SK-N-SH (cell line): ENCODE measurements at regions not wholly inside any gene's neighbourhood (a gene's known extent, or its start where the extent isn't known, plus 50 kb on each side); places are given as distances from the start of the nearest gene placed in this dataset.

Experiments used
- CTCF ChIA-PET: fragments of 300-600, 350-600 bp; formaldehyde crosslinking; extraction: SDS; loops from one replicate; lab custom pipeline; 2021; lab: Yijun Ruan, JAX
- POLR2A ChIA-PET: fragments of 350-600 bp; sonication (Branson Sonifier 250); formaldehyde crosslinking; extraction: SDS; loops from one replicate; lab custom pipeline; 2020; ENCODE audit warnings: antibody characterized with exemption, inconsistent platforms; lab: Yijun Ruan, JAX
- DNase-seq: peaks from one replicate; pipeline ENCODE4 v3.0.0; 2012
- H2AFZ ChIP-seq: fragments of 200-600 bp; sonication (generic); 2 replicates; pipeline ENCODE4 v1.8.1; 2016; ENCODE audit warnings: antibody characterized with exemption, mild to moderate bottlenecking, low read depth
- H3F3A ChIP-seq: fragments of 200-600 bp; sonication (generic); replicated peaks from 2 replicates; pipeline ENCODE3; 2016; ENCODE audit warnings: antibody characterized with exemption, mild to moderate bottlenecking; ENCODE audit not compliant: insufficient read depth
- H3K27ac ChIP-seq, 2 experiments: fragments of 200-500 bp in 1 of 2; fragments of 200-600 bp in 1 of 2; sonication (Bioruptor generic) in 1 of 2; sonication (generic), shearing (Covaris generic) in 1 of 2; 2 replicates each; pipeline versions ENCODE4 v1.5.1 to v1.6.1; 2014 to 2016; ENCODE audit warnings: low read depth in 2 of 2, inconsistent platforms in 1 of 2, low read length in 1 of 2, mild to moderate bottlenecking in 1 of 2, mixed read lengths in 1 of 2
- H3K27me3 ChIP-seq: fragments of 200-600 bp; sonication (generic), shearing (Covaris generic); 2 replicates; pipeline ENCODE4 v1.6.1; 2016; ENCODE audit warnings: mixed run types; ENCODE audit not compliant: insufficient read depth
- H3K36me3 ChIP-seq, 2 experiments: fragments of 200-500 bp in 1 of 2; fragments of 200-600 bp in 1 of 2; sonication (Bioruptor generic) in 1 of 2; sonication (generic) in 1 of 2; replicated peaks in 1 of 2; 2 replicates each; pipeline versions ENCODE3 to v1.5.1; 2014 to 2016; ENCODE audit warnings: low read length in 1 of 2, mild to moderate bottlenecking in 1 of 2; ENCODE audit not compliant: insufficient read depth in 2 of 2, control insufficient read depth in 1 of 2
- H3K4me1 ChIP-seq, 2 experiments: fragments of 200-500 bp in 1 of 2; fragments of 200-600 bp in 1 of 2; sonication (Bioruptor generic) in 1 of 2; sonication (generic), shearing (Covaris generic) in 1 of 2; 2 replicates each; pipeline versions ENCODE4 v1.5.1 to v1.6.1; 2014 to 2016; ENCODE audit warnings: low read depth in 1 of 2, low read length in 1 of 2, mixed run types in 1 of 2; ENCODE audit not compliant: insufficient read depth in 2 of 2, control insufficient read depth in 1 of 2
- H3K4me2 ChIP-seq: fragments of 200-600 bp; sonication (generic), shearing (Covaris generic); 2 replicates; pipeline ENCODE4 v1.6.1; 2017; ENCODE audit warnings: mixed run types
- H3K4me3 ChIP-seq, 2 experiments: fragments of 200-500 bp in 1 of 2; fragments of 200-600 bp in 1 of 2; sonication (Bioruptor generic) in 1 of 2; sonication (generic), shearing (Covaris generic) in 1 of 2; 2 replicates each; pipeline versions ENCODE4 v1.5.1 to v1.8.1; 2014 to 2016; ENCODE audit warnings: low read depth in 2 of 2, inconsistent platforms in 1 of 2, low read length in 1 of 2, mild to moderate bottlenecking in 1 of 2, mixed read lengths in 1 of 2, moderate library complexity in 1 of 2
- H3K79me2 ChIP-seq: fragments of 200-600 bp; sonication (generic); 2 replicates; pipeline ENCODE4 v1.8.1; 2017; ENCODE audit warnings: mild to moderate bottlenecking; ENCODE audit not compliant: insufficient read depth
- H3K9ac ChIP-seq: fragments of 200-600 bp; sonication (generic); 2 replicates; pipeline ENCODE4 v1.6.1; 2017; ENCODE audit warnings: mixed run types
- H3K9me2 ChIP-seq: fragments of 200-600 bp; sonication (generic); 2 replicates; pipeline ENCODE4 v1.6.1; 2017; ENCODE audit warnings: mixed run types
- H3K9me3 ChIP-seq: fragments of 200-600 bp; sonication (generic); 2 replicates; pipeline ENCODE4 v1.6.1; 2017; ENCODE audit warnings: mixed run types, mild to moderate bottlenecking, moderate library complexity
- H4K20me1 ChIP-seq: fragments of 200-600 bp; sonication (generic); 2 replicates; pipeline ENCODE4 v1.6.1; 2017; ENCODE audit warnings: mild to moderate bottlenecking, mixed run types; ENCODE audit not compliant: insufficient read depth
- ELF1 ChIP-seq: IDR thresholded peaks from 2 replicates; pipeline ENCODE4 v1.4.0; 2012
- EP300 ChIP-seq, 2 experiments: IDR thresholded peaks; 2 replicates each; pipeline versions ENCODE4 v1.4.0 to v1.6.1; 2012; ENCODE audit warnings: borderline replicate concordance in 1 of 2, low read depth in 1 of 2, low read length in 1 of 2
- EZH2phosphoT487 ChIP-seq: fragments of 200-600 bp; sonication (generic); IDR thresholded peaks from 2 replicates; pipeline ENCODE4 v1.6.1; 2017; ENCODE audit warnings: low read depth, mixed run types, mild to moderate bottlenecking, antibody characterized with exemption, moderate library complexity, borderline replicate concordance
- FOXJ3 ChIP-seq: sonication (generic); formaldehyde crosslinking; IDR thresholded peaks from 2 replicates; pipeline ENCODE4 v1.5.1; 2020; ENCODE audit warnings: mild to moderate bottlenecking, missing genetic modification reagents
- FOXM1 ChIP-seq: IDR thresholded peaks from 2 replicates; pipeline ENCODE4 v1.4.0; 2012; ENCODE audit warnings: low read depth, mild to moderate bottlenecking
- GABPA ChIP-seq: IDR thresholded peaks from 2 replicates; pipeline ENCODE4 v1.4.0; 2012; ENCODE audit warnings: low read depth, mild to moderate bottlenecking
- MAX ChIP-seq: IDR thresholded peaks from 2 replicates; pipeline ENCODE4 v1.4.0; 2012; ENCODE audit warnings: low read depth
- NFIC ChIP-seq: IDR thresholded peaks from 2 replicates; pipeline ENCODE4 v1.4.0; 2012; ENCODE audit warnings: borderline replicate concordance
- RAD21 ChIP-seq: IDR thresholded peaks from 2 replicates; pipeline ENCODE4 v1.6.1; 2012; ENCODE audit warnings: mild to moderate bottlenecking, low read length
- RCOR1 ChIP-seq: fragments of 150-350 bp; IDR thresholded peaks from 2 replicates; pipeline ENCODE4 v1.6.1; 2017; ENCODE audit warnings: antibody characterized with exemption, low read length
- RXRA ChIP-seq: IDR thresholded peaks from 2 replicates; pipeline ENCODE4 v1.4.0; 2012; ENCODE audit warnings: low read depth, mild to moderate bottlenecking, borderline replicate concordance
- SMC3 ChIP-seq: IDR thresholded peaks from 2 replicates; pipeline ENCODE4 v1.6.1; 2012; ENCODE audit warnings: low read depth, low read length, improper control_type of control experiment
- TCF12 ChIP-seq: IDR thresholded peaks from 2 replicates; pipeline ENCODE4 v1.4.0; 2012
- TEAD4 ChIP-seq: IDR thresholded peaks from 2 replicates; pipeline ENCODE4 v1.4.0; 2012; ENCODE audit warnings: mild to moderate bottlenecking, borderline replicate concordance; ENCODE audit not compliant: insufficient read depth
- YY1 ChIP-seq: IDR thresholded peaks from 2 replicates; pipeline ENCODE4 v1.4.0; 2012; ENCODE audit warnings: low read depth, mild to moderate bottlenecking
- WGBS: methylation state at CpG from one replicate; pipeline ENCODE4 v1.1.6; 2017; ENCODE audit warnings: low lambda C conversion rate; 5-methylcytosine and 5-hydroxymethylcytosine counted together
- TF ChIP-seq, protein P1 (sequence below): fragments of 150-350 bp; IDR thresholded peaks from 2 replicates; pipeline ENCODE4 v1.6.1; 2017; ENCODE audit warnings: antibody characterized with exemption, low read length, low read depth, borderline replicate concordance
- TF ChIP-seq, protein P2 (sequence below): IDR thresholded peaks from 2 replicates; pipeline ENCODE4; 2012

- no peaks in the 10 kb centered on the region for H3K27me3 ChIP-seq
- ChIA-PET POLR2A (no interaction called here), CTCF (no interaction called here)
- no peaks in the 10 kb centered on the region for H3K9me2 ChIP-seq
- no peaks in the 10 kb centered on the region for H3K79me2 ChIP-seq
- no peak overlapping the region for H3K4me2 ChIP-seq
- no peak overlapping the region for H3K4me3 ChIP-seq
- no peak overlapping the region for H2AFZ ChIP-seq
- H3K27ac ChIP-seq: no peak overlapping the region
- 15% methylated on average over 10 of the region's 10 CpGs for WGBS
- TF ChIP-seq SMC3 (no peak), RCOR1 (no peak), TEAD4 (no peak), GABPA (no peak), MAX (no peak), TCF12 (no peak), FOXM1 (no peak), RXRA (no peak), YY1 (no peak), RAD21 (no peak), EP300 (IDR thresholded peaks at IDR 0.05; ENCODE audit: borderline replicate concordance in 1 of 2, low read depth in 1 of 2, low read length in 1 of 2) (no peak)
- TF ChIP-seq, protein P1, sequence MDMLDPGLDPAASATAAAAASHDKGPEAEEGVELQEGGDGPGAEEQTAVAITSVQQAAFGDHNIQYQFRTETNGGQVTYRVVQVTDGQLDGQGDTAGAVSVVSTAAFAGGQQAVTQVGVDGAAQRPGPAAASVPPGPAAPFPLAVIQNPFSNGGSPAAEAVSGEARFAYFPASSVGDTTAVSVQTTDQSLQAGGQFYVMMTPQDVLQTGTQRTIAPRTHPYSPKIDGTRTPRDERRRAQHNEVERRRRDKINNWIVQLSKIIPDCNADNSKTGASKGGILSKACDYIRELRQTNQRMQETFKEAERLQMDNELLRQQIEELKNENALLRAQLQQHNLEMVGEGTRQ: no peak
- TF ChIP-seq, protein P2, sequence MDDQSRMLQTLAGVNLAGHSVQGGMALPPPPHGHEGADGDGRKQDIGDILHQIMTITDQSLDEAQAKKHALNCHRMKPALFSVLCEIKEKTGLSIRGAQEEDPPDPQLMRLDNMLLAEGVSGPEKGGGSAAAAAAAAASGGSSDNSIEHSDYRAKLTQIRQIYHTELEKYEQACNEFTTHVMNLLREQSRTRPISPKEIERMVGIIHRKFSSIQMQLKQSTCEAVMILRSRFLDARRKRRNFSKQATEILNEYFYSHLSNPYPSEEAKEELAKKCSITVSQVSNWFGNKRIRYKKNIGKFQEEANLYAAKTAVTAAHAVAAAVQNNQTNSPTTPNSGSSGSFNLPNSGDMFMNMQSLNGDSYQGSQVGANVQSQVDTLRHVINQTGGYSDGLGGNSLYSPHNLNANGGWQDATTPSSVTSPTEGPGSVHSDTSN: no peak
- DNase-seq: no peak
- no peaks in the 10 kb centered on the region for H3K4me1 ChIP-seq
- H4K20me1 ChIP-seq: no peaks in the 10 kb centered on the region
- H3K9ac ChIP-seq: no peak overlapping the region
- H3K9me3 ChIP-seq: no peaks in the 10 kb centered on the region
- no peaks in the 10 kb centered on the region for H3K36me3 ChIP-seq
- no peaks in the 10 kb centered on the region for H3F3A ChIP-seq
Observed at GRCh38 chr5:2592766-2593165, 158.7 kb downstream of the IRX2 start.

- 6% methylated on average over 14 of the region's 19 CpGs for WGBS
- TF ChIP-seq EZH2phosphoT487 (no peak), RXRA (no peak), NFIC (no peak), FOXJ3 (CRISPR knock-in tag) (no peak), ELF1 (no peak)
- ChIA-PET CTCF (no interaction called here), POLR2A (no interaction called here)
- Histone ChIP-seq H4K20me1 (no peaks in the 10 kb centered on the region), H3K79me2 (no peaks in the 10 kb centered on the region), H2AFZ (no peak overlapping the region), H3K4me2 (no peak overlapping the region), H3K9ac (no peak overlapping the region), H3K36me3 (no peaks in the 10 kb centered on the region), H3K4me1 (no peaks in the 10 kb centered on the region), H3K27ac (no peak overlapping the region), H3K27me3 (no peaks in the 10 kb centered on the region), H3K4me3 (no peak overlapping the region), H3K9me3 (no peaks in the 10 kb centered on the region), H3K9me2 (no peaks in the 10 kb centered on the region), H3F3A (no peaks in the 10 kb centered on the region)
- DNase-seq: no peak
Observed at GRCh38 chr5:2591777-2592453, 159.6 kb downstream of the IRX2 start.
